HCT116 (cell line): ENCODE measurements at regions not wholly inside any gene's neighbourhood (a gene's known extent, or its start where the extent isn't known, plus 50 kb on each side); places are given as distances from the start of the nearest gene placed in this dataset.

ENCODE experiments used
- ATAC-seq: fragments of 200-7000 bp; cut with Tn5 transposase; 2 replicates; pipeline ENCODE4 v1.9.1; 2020; ENCODE audit warnings: mild to moderate bottlenecking, moderate library complexity
- BruUV-seq: library from RNA; stranded (reverse); fragments of 400-500 nt; replicated peaks from 2 replicates; lab custom pipeline; 2021; lab: Mats Ljungman, UMichigan
- CTCF ChIA-PET: fragments of 300-600 bp; sonication (Branson Sonifier 250); formaldehyde crosslinking; loops from one replicate; lab custom pipeline; 2021; ENCODE audit warnings: antibody characterized with exemption; lab: Charles Lee
- POLR2A ChIA-PET: fragments of 300-600, 350-600 bp; sonication (Branson Sonifier 250); formaldehyde crosslinking; loops from one replicate; lab custom pipeline; 2021; ENCODE audit warnings: antibody characterized with exemption; lab: Charles Lee
- RAD21 ChIA-PET, 2 experiments: fragments of 300-600 bp; sonication (Branson Sonifier 250); formaldehyde crosslinking; loops; one replicate each; lab custom pipeline; 2023; ENCODE audit warnings: low total read pairs in 2 of 2; ENCODE audit not compliant: uncharacterized antibody in 2 of 2, unreplicated experiment in 2 of 2, low non-redundant PET in 1 of 2; lab: Charles Lee
- DNase-seq: peaks from one replicate; pipeline ENCODE4 v3.0.0-alpha.2; 2010; ENCODE audit warnings: low read depth, low spot score
- H2AFZ ChIP-seq: fragments of 200-600 bp; shearing (Covaris generic), sonication (generic); 2 replicates; pipeline ENCODE4 v1.6.1; 2017; ENCODE audit warnings: low read depth, mixed run types, mixed read lengths, antibody characterized with exemption, low read length; ENCODE audit not compliant: poor library complexity, severe bottlenecking
- H3K27ac ChIP-seq: 2 replicates; pipeline ENCODE4 v1.5.1; 2012; ENCODE audit warnings: low read depth, low read length
- H3K27me3 ChIP-seq: fragments of 200-600 bp; sonication (generic); 2 replicates; pipeline ENCODE4 v1.6.1; 2016; ENCODE audit warnings: mixed run types, low read length, mixed read lengths; ENCODE audit not compliant: insufficient read depth
- H3K36me3 ChIP-seq, 2 experiments: fragments of 200-500 bp in 1 of 2; fragments of 200-600 bp in 1 of 2; sonication (Bioruptor generic) in 1 of 2; sonication (generic) in 1 of 2; 2 replicates each; pipeline versions ENCODE4 v1.5.1 to v1.6.1; 2014 to 2016; ENCODE audit warnings: low read length in 2 of 2, inconsistent platforms in 1 of 2, mixed read lengths in 1 of 2, mixed run types in 1 of 2; ENCODE audit not compliant: insufficient read depth in 2 of 2, control insufficient read depth in 1 of 2
- H3K4me1 ChIP-seq, 2 experiments: fragments of 200-600 bp in 1 of 2; sonication (generic) in 1 of 2; 2 replicates each; pipeline versions ENCODE4 v1.5.1 to v1.6.1; 2012 to 2017; ENCODE audit warnings: low read length in 2 of 2, inconsistent platforms in 1 of 2, mild to moderate bottlenecking in 1 of 2, mixed read lengths in 1 of 2, mixed run types in 1 of 2, moderate library complexity in 1 of 2; ENCODE audit not compliant: insufficient read depth in 2 of 2, control insufficient read depth in 1 of 2
- H3K4me2 ChIP-seq: fragments of 200-600 bp; sonication (generic); 2 replicates; pipeline ENCODE4 v1.6.1; 2017; ENCODE audit warnings: mixed run types, low read length, mixed read lengths
- H3K4me3 ChIP-seq, 2 experiments: fragments of 200-600 bp in 1 of 2; sonication (generic) in 1 of 2; replicated peaks in 1 of 2; 2 replicates each; pipeline ENCODE4 v1.5.1; 2011 to 2016; ENCODE audit warnings: low read length in 2 of 2, control low read depth in 1 of 2, low read depth in 1 of 2, mild to moderate bottlenecking in 1 of 2, mixed read lengths in 1 of 2, mixed run types in 1 of 2
- H3K79me2 ChIP-seq: fragments of 200-600 bp; sonication (generic); 2 replicates; pipeline ENCODE4 v1.6.1; 2017; ENCODE audit warnings: mild to moderate bottlenecking, mixed run types, low read length, moderate library complexity, mixed read lengths; ENCODE audit not compliant: insufficient read depth
- H3K9ac ChIP-seq: fragments of 200-600 bp; sonication (generic); 2 replicates; pipeline ENCODE4 v1.6.1; 2016; ENCODE audit warnings: low read length, mixed read lengths
- H3K9me2 ChIP-seq: fragments of 200-600 bp; sonication (generic), shearing (Covaris generic); 2 replicates; pipeline ENCODE4 v1.6.1; 2017; ENCODE audit warnings: mixed run types, mild to moderate bottlenecking, moderate library complexity; ENCODE audit not compliant: insufficient read depth
- H3K9me3 ChIP-seq, 2 experiments: fragments of 200-500 bp in 1 of 2; fragments of 200-600 bp in 1 of 2; sonication (Bioruptor generic) in 1 of 2; sonication (generic) in 1 of 2; 2 replicates each; pipeline ENCODE4 v1.6.1; 2014 to 2017; ENCODE audit warnings: low read length in 2 of 2, mixed read lengths in 2 of 2, inconsistent platforms in 1 of 2, low read depth in 1 of 2, mild to moderate bottlenecking in 1 of 2, mixed run types in 1 of 2, moderate library complexity in 1 of 2; ENCODE audit not compliant: control insufficient read depth in 1 of 2, insufficient read depth in 1 of 2
- H4K20me1 ChIP-seq: fragments of 200-600 bp; sonication (generic), shearing (Covaris generic); 2 replicates; pipeline ENCODE4 v1.6.1; 2017; ENCODE audit warnings: mixed run types, mild to moderate bottlenecking, moderate library complexity; ENCODE audit not compliant: insufficient read depth
- FOSL1 ChIP-seq: IDR thresholded peaks from 2 replicates; pipeline ENCODE4 v1.6.1; 2012; ENCODE audit warnings: low read depth
- RAD21 ChIP-seq: IDR thresholded peaks from 2 replicates; pipeline ENCODE4 v1.6.1; 2012; ENCODE audit warnings: low read depth, mild to moderate bottlenecking
- REST ChIP-seq: IDR thresholded peaks from 2 replicates; pipeline ENCODE4 v1.6.1; 2012; ENCODE audit warnings: low read depth
- TCF7L2 ChIP-seq: IDR thresholded peaks from 2 replicates; pipeline ENCODE4 v1.7.0; 2011; ENCODE audit warnings: borderline replicate concordance, inconsistent platforms; ENCODE audit not compliant: insufficient read depth, insufficient read length; ENCODE audit errors: extremely low read depth
- ZNF274 ChIP-seq: fragments of 200-500 bp; sonication (Bioruptor generic); IDR thresholded peaks from 2 replicates; pipeline ENCODE4 v1.6.1; 2014; ENCODE audit warnings: mild to moderate bottlenecking, low read depth, low read length, inconsistent platforms
- intact Hi-C: fragments of 100-400 bp; cut with micrococcal nuclease; formaldehyde crosslinking; loops from 2 replicates; pipeline ENCODE4 v1.10.0; 2022

GRCh38 chr6:125367036-125367782 is 65.4 kb upstream of the HDDC2 start (continued):
- TF ChIP-seq REST: no peak
- TF ChIP-seq ZNF274: no peak
- no peak for TF ChIP-seq RAD21

- Histone ChIP-seq H3K79me2 (no peaks in the 10 kb centered on the region), H3K4me2 (no peak overlapping the region), H4K20me1 (no peaks in the 10 kb centered on the region)
- no peak for TF ChIP-seq FOSL1
- no peak for TF ChIP-seq TCF7L2
- TF ChIP-seq, all 23 proteins: peak for 0
- no peak overlapping the region for H2AFZ ChIP-seq
- ChIA-PET RAD21 (no interaction called here), CTCF (no interaction called here), POLR2A (no interaction called here)
- H3K4me3 ChIP-seq: no peak overlapping the region
- ATAC-seq: no peak
- no peak overlapping the region for H3K27ac ChIP-seq
- H3K9me3 ChIP-seq: no peaks in the 10 kb centered on the region
- H3K4me1 ChIP-seq: no peaks in the 10 kb centered on the region
- intact Hi-C loops: no loop called here
- no TSS peak for BruUV-seq
- no peaks in the 10 kb centered on the region for H3K36me3 ChIP-seq
- H3K27me3 ChIP-seq: peaks cover 67% of the 10 kb centered on the region
- no peak for DNase-seq
- no peak overlapping the region for H3K9ac ChIP-seq
- H3K9me2 ChIP-seq: no peaks in the 10 kb centered on the region
These were observed 68.6 kb upstream of the HDDC2 start for GRCh38 chr6:125370343-125370742.
